ENCODE measurements at regions not wholly inside any gene's neighbourhood (a gene's known extent, or its start where the extent isn't known, plus 50 kb on each side); places are given as distances from the start of the nearest gene placed in this dataset.

- H3K27me3 ChIP-seq (ENCODE audit: control insufficient read depth, insufficient read depth, low read length), result no peaks in the 10 kb centered on the region
- no peaks in the 10 kb centered on the region for H3K4me1 ChIP-seq (ENCODE audit: control insufficient read depth, insufficient read depth, low read length)
- H3K9ac ChIP-seq (ENCODE audit: low read length), result no peak overlapping the region
- H3K36me3 ChIP-seq (ENCODE audit: control insufficient read depth, insufficient read depth, low read length), result no peaks in the 10 kb centered on the region
- H3K4me3 ChIP-seq (ENCODE audit: low read length), result no peak overlapping the region
- H3K27ac ChIP-seq (ENCODE audit: low read depth, low read length), result no peak overlapping the region
Observed at GRCh38 chr10:61313460-61313859, 139.7 kb downstream of the TMEM26 start.

GRCh38 chr10:61304746-61305145 is 148.4 kb downstream of the TMEM26 start:
- Histone ChIP-seq H3K36me3 (ENCODE audit: control insufficient read depth, insufficient read depth, low read length) (no peaks in the 10 kb centered on the region), H3K27me3 (ENCODE audit: control insufficient read depth, insufficient read depth, low read length) (no peaks in the 10 kb centered on the region), H3K4me3 (ENCODE audit: low read length) (no peak overlapping the region), H3K9ac (ENCODE audit: low read length) (no peak overlapping the region), H3K27ac (ENCODE audit: low read depth, low read length) (no peak overlapping the region), H3K4me1 (ENCODE audit: control insufficient read depth, insufficient read depth, low read length) (peaks cover 3% of the 10 kb centered on the region)

GRCh38 chr10:61302124-61302523 is 151.1 kb downstream of the TMEM26 start:
- Histone ChIP-seq H3K36me3 (ENCODE audit: control insufficient read depth, insufficient read depth, low read length) (no peaks in the 10 kb centered on the region), H3K4me1 (ENCODE audit: control insufficient read depth, insufficient read depth, low read length) (peaks cover 3% of the 10 kb centered on the region), H3K27me3 (ENCODE audit: control insufficient read depth, insufficient read depth, low read length) (no peaks in the 10 kb centered on the region), H3K4me3 (ENCODE audit: low read length) (no peak overlapping the region), H3K9ac (ENCODE audit: low read length) (no peak overlapping the region), H3K27ac (ENCODE audit: low read depth, low read length) (no peak overlapping the region)

- Histone ChIP-seq H3K27ac (ENCODE audit: low read depth, low read length) (no peak overlapping the region), H3K27me3 (ENCODE audit: control insufficient read depth, insufficient read depth, low read length) (no peaks in the 10 kb centered on the region), H3K36me3 (ENCODE audit: control insufficient read depth, insufficient read depth, low read length) (no peaks in the 10 kb centered on the region), H3K9ac (ENCODE audit: low read length) (no peak overlapping the region), H3K4me1 (ENCODE audit: control insufficient read depth, insufficient read depth, low read length) (peaks cover 3% of the 10 kb centered on the region), H3K4me3 (ENCODE audit: low read length) (no peak overlapping the region)
Observed at GRCh38 chr10:61301575-61301974, 151.6 kb downstream of the TMEM26 start.

GRCh38 chr10:61299841-61300240 is 153.3 kb downstream of the TMEM26 start:
- Histone ChIP-seq H3K9ac (ENCODE audit: low read length) (no peak overlapping the region), H3K4me1 (ENCODE audit: control insufficient read depth, insufficient read depth, low read length) (peaks cover 3% of the 10 kb centered on the region), H3K36me3 (ENCODE audit: control insufficient read depth, insufficient read depth, low read length) (no peaks in the 10 kb centered on the region), H3K4me3 (ENCODE audit: low read length) (no peak overlapping the region), H3K27me3 (ENCODE audit: control insufficient read depth, insufficient read depth, low read length) (no peaks in the 10 kb centered on the region), H3K27ac (ENCODE audit: low read depth, low read length) (no peak overlapping the region)

- Histone ChIP-seq H3K27me3 (ENCODE audit: control insufficient read depth, insufficient read depth, low read length) (no peaks in the 10 kb centered on the region), H3K4me1 (ENCODE audit: control insufficient read depth, insufficient read depth, low read length) (peaks cover 3% of the 10 kb centered on the region), H3K4me3 (ENCODE audit: low read length) (no peak overlapping the region), H3K27ac (ENCODE audit: low read depth, low read length) (no peak overlapping the region), H3K36me3 (ENCODE audit: control insufficient read depth, insufficient read depth, low read length) (no peaks in the 10 kb centered on the region), H3K9ac (ENCODE audit: low read length) (no peak overlapping the region)
Observed at GRCh38 chr10:61299156-61299555, 154.0 kb downstream of the TMEM26 start.

- H3K4me3 ChIP-seq (ENCODE audit: low read length), result no peak overlapping the region
- H3K9ac ChIP-seq (ENCODE audit: low read length), result no peak overlapping the region
- peaks cover 3% of the 10 kb centered on the region for H3K4me1 ChIP-seq (ENCODE audit: control insufficient read depth, insufficient read depth, low read length)
- H3K27ac ChIP-seq (ENCODE audit: low read depth, low read length), result no peak overlapping the region
- H3K27me3 ChIP-seq (ENCODE audit: control insufficient read depth, insufficient read depth, low read length), result no peaks in the 10 kb centered on the region
- H3K36me3 ChIP-seq (ENCODE audit: control insufficient read depth, insufficient read depth, low read length), result no peaks in the 10 kb centered on the region
Observed at GRCh38 chr10:61298194-61298593, 155.0 kb downstream of the TMEM26 start.

- Histone ChIP-seq H3K9ac (ENCODE audit: low read length) (no peak overlapping the region), H3K4me1 (ENCODE audit: control insufficient read depth, insufficient read depth, low read length) (peaks cover 3% of the 10 kb centered on the region), H3K36me3 (ENCODE audit: control insufficient read depth, insufficient read depth, low read length) (no peaks in the 10 kb centered on the region), H3K27me3 (ENCODE audit: control insufficient read depth, insufficient read depth, low read length) (no peaks in the 10 kb centered on the region), H3K4me3 (ENCODE audit: low read length) (no peak overlapping the region), H3K27ac (ENCODE audit: low read depth, low read length) (no peak overlapping the region)
Observed at GRCh38 chr10:61296161-61296560, 157.0 kb downstream of the TMEM26 start.

GRCh38 chr10:61294131-61294530 is 159.1 kb downstream of the TMEM26 start:
- H3K4me1 ChIP-seq (ENCODE audit: control insufficient read depth, insufficient read depth, low read length), result no peaks in the 10 kb centered on the region
- H3K36me3 ChIP-seq (ENCODE audit: control insufficient read depth, insufficient read depth, low read length), result no peaks in the 10 kb centered on the region
- no peak overlapping the region for H3K9ac ChIP-seq (ENCODE audit: low read length)
- H3K4me3 ChIP-seq (ENCODE audit: low read length), result no peak overlapping the region
- no peak overlapping the region for H3K27ac ChIP-seq (ENCODE audit: low read depth, low read length)
- H3K27me3 ChIP-seq (ENCODE audit: control insufficient read depth, insufficient read depth, low read length), result no peaks in the 10 kb centered on the region

GRCh38 chr10:61289813-61290212 is 163.4 kb downstream of the TMEM26 start:
- no peaks in the 10 kb centered on the region for H3K4me1 ChIP-seq (ENCODE audit: control insufficient read depth, insufficient read depth, low read length)
- no peak overlapping the region for H3K27ac ChIP-seq (ENCODE audit: low read depth, low read length)
- no peaks in the 10 kb centered on the region for H3K27me3 ChIP-seq (ENCODE audit: control insufficient read depth, insufficient read depth, low read length)
- no peak overlapping the region for H3K4me3 ChIP-seq (ENCODE audit: low read length)
- H3K36me3 ChIP-seq (ENCODE audit: control insufficient read depth, insufficient read depth, low read length), result no peaks in the 10 kb centered on the region
- H3K9ac ChIP-seq (ENCODE audit: low read length), result no peak overlapping the region

- H3K36me3 ChIP-seq (ENCODE audit: control insufficient read depth, insufficient read depth, low read length), result no peaks in the 10 kb centered on the region
- no peak overlapping the region for H3K27ac ChIP-seq (ENCODE audit: low read depth, low read length)
- H3K4me3 ChIP-seq (ENCODE audit: low read length), result no peak overlapping the region
- H3K9ac ChIP-seq (ENCODE audit: low read length), result no peak overlapping the region
- no peaks in the 10 kb centered on the region for H3K27me3 ChIP-seq (ENCODE audit: control insufficient read depth, insufficient read depth, low read length)
- H3K4me1 ChIP-seq (ENCODE audit: control insufficient read depth, insufficient read depth, low read length), result peaks cover 2% of the 10 kb centered on the region
Observed at GRCh38 chr10:61286686-61287085, 166.5 kb downstream of the TMEM26 start.

- no peaks in the 10 kb centered on the region for H3K36me3 ChIP-seq (ENCODE audit: control insufficient read depth, insufficient read depth, low read length)
- no peaks in the 10 kb centered on the region for H3K27me3 ChIP-seq (ENCODE audit: control insufficient read depth, insufficient read depth, low read length)
- no peak overlapping the region for H3K27ac ChIP-seq (ENCODE audit: low read depth, low read length)
- no peak overlapping the region for H3K4me3 ChIP-seq (ENCODE audit: low read length)
- peaks cover 2% of the 10 kb centered on the region for H3K4me1 ChIP-seq (ENCODE audit: control insufficient read depth, insufficient read depth, low read length)
- no peak overlapping the region for H3K9ac ChIP-seq (ENCODE audit: low read length)
Observed at GRCh38 chr10:61285749-61286148, 167.4 kb downstream of the TMEM26 start.

GRCh38 chr10:61284222-61284890 is 168.8 kb downstream of the TMEM26 start:
- H3K4me3 ChIP-seq (ENCODE audit: low read length), result no peak overlapping the region
- H3K27me3 ChIP-seq (ENCODE audit: control insufficient read depth, insufficient read depth, low read length), result no peaks in the 10 kb centered on the region
- H3K9ac ChIP-seq (ENCODE audit: low read length), result no peak overlapping the region
- H3K4me1 ChIP-seq (ENCODE audit: control insufficient read depth, insufficient read depth, low read length), result peaks cover 2% of the 10 kb centered on the region
- no peaks in the 10 kb centered on the region for H3K36me3 ChIP-seq (ENCODE audit: control insufficient read depth, insufficient read depth, low read length)
- H3K27ac ChIP-seq (ENCODE audit: low read depth, low read length), result no peak overlapping the region

All from rectal smooth muscle tissue (tissue), 1 donor.